ENCODE measurements at regions not wholly inside any gene's neighbourhood (a gene's known extent, or its start where the extent isn't known, plus 50 kb on each side); places are given as distances from the start of the nearest gene placed in this dataset.

DNA sequence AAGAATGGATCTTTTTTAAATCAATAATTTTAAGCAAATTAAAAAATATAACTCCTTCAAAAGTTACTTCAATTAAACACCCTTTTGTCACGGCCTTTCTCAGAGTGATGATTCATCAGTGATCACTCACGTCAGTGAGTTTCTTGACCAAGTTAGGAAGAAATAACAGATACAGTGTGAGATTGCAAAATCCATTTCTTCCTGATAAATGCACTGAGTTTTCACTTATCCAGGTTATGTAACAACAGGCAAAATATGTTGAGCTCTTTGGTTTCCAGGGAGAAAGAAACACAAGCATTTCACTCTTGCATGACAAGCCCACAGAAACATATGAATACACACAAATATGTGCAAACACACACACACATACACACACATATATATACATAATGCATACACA is 195.9 kb upstream of the CYRIA start:
- POLR2A ChIA-PET = no interaction called here
- CTCF ChIA-PET = no interaction called here

DNA sequence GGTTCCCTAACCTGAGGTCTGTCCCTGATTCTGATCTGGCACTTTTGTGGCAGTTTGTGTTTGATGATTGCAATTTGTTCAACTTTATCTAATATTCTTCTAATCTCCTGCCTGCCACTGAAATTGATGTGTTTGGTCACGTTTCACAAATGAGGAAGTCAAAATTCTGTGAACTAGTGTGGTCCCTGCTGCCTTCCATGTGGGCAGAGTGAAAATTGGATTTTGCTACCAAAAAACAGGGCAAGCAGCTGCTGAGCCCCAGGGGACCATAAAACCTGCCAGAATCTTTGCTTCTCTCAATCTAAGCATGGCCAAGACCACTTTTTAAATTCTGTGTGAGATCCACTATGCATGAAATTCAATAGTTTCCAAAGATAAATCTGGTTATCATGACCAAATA is 195.5 kb upstream of the CYRIA start:
- ChIA-PET POLR2A (no interaction called here), CTCF (no interaction called here)

DNA sequence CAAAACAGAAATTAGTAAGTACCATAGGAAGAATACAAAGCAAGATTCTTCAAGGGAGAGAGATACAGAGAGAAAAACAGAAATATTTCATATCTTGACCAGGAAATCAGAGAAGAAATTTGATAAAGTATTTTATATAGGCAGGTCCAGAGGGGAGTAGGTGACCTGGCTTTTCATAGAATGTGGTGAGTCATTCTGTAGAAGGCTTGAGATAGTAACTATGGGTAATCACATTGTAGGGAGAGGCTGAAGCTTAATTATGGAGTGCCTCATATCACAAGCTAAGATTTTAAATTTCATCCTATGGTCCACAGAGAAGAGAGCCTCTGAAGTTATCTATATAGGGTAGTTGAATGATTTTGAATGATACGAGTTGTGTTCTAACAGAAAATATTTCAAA is 195.0 kb upstream of the CYRIA start:
- POLR2A ChIA-PET = no interaction called here
- CTCF ChIA-PET = no interaction called here

GRCh38 chr2:16855183-16855582 is 189.5 kb upstream of the CYRIA start:
- CTCF ChIA-PET = no interaction called here
- POLR2A ChIA-PET = no interaction called here

GRCh38 chr2:16853088-16853487 is 187.5 kb upstream of the CYRIA start:
- POLR2A ChIA-PET = no interaction called here
- CTCF ChIA-PET = no interaction called here

DNA sequence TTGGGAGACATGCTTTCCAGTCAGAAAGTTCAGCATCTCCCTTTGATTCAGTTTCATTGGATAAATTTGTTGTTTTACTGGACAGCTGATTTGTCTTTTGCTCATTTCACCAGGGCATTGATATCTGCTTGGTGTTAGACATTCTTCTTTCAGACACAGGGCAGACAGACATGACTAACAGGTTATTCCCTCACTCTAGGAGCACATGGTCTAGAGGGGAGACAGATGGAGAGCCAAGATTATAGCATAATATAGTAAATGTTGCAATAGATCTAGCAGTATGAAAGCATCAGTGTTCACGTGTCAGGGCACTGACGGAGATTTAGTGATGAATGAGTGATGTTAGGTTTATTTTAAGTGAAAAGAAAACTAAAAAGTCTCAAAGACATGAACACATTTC is 187.0 kb upstream of the CYRIA start:
- ChIA-PET CTCF (no interaction called here), POLR2A (no interaction called here)

GRCh38 chr2:16851126-16851525 is 185.5 kb upstream of the CYRIA start:
- CTCF ChIA-PET = no interaction called here

DNA sequence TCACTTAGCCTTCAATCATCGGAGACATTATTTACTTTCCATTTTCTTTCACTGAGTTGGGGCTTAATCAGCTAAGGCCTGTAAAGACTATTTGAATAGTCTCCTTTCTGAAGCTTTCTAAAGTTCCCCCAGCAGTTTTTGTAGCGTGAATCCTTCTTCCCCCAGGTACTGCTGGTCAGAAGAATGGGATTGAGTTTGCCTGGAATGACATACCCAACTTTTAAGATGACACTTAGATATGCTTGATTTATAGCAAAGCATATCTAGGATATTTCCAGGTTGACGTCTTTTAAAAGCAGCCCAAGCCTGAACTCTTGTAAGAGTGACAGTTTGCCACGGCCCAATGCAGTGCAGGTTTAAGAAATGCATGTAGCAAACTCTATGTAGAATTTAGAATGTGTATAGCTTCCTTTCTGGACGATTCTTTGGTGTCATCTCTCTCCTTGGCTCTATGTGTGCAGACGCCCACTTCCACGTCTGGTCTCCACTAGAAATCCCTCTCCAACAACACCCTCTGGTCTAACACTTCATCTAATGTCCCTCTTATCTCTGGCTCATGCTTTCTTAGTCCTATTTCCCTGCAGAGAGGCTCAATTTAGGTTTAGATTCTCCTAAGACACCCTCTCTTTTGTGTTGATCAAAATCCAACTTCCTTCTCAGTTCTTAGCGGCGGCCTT is 175.0 kb upstream of the CYRIA start:
- POLR2A ChIA-PET = no interaction called here
- CTCF ChIA-PET = no interaction called here

More at GRCh38 chr2:16851126-16851525, 185.5 kb upstream of the CYRIA start:
- POLR2A ChIA-PET = no interaction called here

GRCh38 chr2:16832910-16833309 is 167.3 kb upstream of the CYRIA start:
- ChIA-PET CTCF (no interaction called here), POLR2A (no interaction called here)

DNA sequence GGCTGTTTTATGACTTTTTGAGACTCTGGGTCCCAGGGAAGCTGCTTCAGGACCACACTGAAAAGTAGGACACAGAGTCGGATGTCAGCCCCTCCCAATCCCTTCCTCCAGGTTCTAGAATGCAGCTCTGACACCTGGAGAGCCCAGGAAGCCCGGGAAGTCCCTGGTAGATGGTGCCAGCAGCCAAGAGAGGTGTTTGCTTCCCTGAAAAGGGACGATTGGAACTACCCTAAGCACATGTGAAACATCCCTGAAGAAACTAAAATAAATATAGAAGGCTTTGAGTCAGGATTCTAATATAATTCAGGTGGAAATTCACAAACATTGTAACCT is 163.2 kb upstream of the CYRIA start:
- ChIA-PET CTCF (no interaction called here), POLR2A (no interaction called here)

- ChIA-PET POLR2A (no interaction called here), CTCF (no interaction called here)
These were observed 162.6 kb upstream of the CYRIA start for GRCh38 chr2:16828044-16828827.

GRCh38 chr2:16824472-16824871 is 158.8 kb upstream of the CYRIA start:
- CTCF ChIA-PET = no interaction called here
- POLR2A ChIA-PET = no interaction called here

GRCh38 chr2:16821692-16822091 is 156.1 kb upstream of the CYRIA start:
- ChIA-PET POLR2A (no interaction called here), CTCF (no interaction called here)

GRCh38 chr2:16818203-16818556 is 152.5 kb upstream of the CYRIA start:
- CTCF ChIA-PET = no interaction called here
- POLR2A ChIA-PET = no interaction called here

DNA sequence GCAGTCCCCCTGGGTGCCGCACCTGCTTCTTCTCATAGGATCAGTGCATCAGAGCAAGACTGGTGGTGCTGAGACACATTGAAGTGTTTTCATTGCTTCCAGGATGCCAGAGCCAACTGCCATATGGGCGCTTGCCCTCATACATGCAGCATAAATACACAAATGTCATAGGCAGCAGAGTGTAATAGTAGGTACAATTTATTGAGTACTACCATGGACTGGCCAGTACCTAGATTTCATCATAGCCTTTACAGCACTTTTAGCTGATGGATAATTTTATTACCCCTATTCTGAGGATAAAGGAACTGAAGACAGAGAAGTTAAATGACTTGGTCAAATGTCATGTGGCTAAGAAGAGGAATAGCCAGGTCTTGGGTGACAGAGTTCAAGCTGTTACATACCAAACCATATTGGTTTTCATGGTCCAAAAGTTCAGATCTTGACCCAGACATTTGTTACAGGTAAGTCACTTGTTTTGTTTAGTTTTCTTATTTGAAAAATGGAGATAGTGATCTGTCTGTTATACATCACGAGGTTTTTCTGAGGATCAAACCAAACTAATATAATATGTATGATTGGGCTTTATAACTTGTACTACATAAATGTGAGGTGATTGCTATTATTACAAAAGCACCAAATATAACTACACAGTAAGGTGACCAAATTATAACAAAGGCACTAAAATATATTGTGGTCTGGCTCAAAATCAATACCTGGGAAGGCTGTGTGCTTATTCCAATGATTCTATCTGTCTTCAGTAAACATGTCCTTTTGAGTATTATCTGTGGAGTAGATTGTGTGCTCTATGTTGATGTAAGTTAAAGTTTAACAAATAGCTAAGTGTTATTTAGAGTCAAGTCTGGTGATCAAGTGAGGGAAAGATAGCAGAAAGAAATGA is 151.9 kb upstream of the CYRIA start:
- CTCF ChIA-PET = no interaction called here
- POLR2A ChIA-PET = no interaction called here

- ChIA-PET CTCF (no interaction called here), POLR2A (no interaction called here)
These were observed 150.9 kb upstream of the CYRIA start for GRCh38 chr2:16816522-16816921.

- ChIA-PET CTCF (no interaction called here), POLR2A (no interaction called here)
These were observed 150.4 kb upstream of the CYRIA start for GRCh38 chr2:16816016-16816415.

DNA sequence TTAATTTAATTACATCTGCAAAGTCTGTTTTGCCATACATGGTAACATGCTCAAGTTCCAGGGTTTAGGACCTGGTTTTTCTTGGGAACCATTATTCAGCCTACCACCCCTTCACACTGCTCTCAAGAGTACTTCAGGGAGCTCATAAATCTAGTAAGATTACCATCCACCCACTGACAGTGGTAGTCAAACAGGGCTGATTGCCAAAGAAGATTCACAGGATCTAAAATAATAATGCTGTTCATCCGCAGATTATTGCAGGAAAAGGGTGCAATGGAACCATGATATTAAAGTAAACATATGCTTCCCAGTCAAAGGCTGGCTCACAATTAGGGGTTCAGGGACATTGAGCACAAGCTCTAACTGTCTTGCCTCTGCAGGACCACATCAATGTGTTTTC is 148.0 kb upstream of the CYRIA start:
- ChIA-PET POLR2A (no interaction called here), CTCF (no interaction called here)

- CTCF ChIA-PET = no interaction called here
- POLR2A ChIA-PET = no interaction called here
These were observed 132.8 kb upstream of the CYRIA start for GRCh38 chr2:16798472-16798871.

DNA sequence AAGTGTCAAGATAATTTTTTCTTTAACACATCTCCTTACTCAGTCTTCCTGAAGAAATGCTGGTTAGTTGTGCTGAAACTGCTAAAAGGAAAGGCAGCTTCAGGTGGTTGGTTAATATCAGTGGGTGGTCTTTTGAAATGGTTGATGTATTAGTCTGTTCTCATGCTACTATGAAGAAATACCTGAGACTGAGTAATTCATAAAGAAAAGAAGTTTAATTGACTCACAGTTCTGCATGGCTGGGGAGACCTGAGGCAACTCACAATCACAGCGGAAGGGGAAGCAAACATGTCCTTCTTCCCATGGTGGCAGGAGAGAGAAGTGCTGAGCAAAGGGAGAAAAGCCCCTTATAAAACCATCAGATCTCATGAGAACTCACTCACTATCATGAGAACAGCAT is 125.9 kb upstream of the CYRIA start:
- ChIA-PET CTCF (no interaction called here), POLR2A (no interaction called here)

DNA sequence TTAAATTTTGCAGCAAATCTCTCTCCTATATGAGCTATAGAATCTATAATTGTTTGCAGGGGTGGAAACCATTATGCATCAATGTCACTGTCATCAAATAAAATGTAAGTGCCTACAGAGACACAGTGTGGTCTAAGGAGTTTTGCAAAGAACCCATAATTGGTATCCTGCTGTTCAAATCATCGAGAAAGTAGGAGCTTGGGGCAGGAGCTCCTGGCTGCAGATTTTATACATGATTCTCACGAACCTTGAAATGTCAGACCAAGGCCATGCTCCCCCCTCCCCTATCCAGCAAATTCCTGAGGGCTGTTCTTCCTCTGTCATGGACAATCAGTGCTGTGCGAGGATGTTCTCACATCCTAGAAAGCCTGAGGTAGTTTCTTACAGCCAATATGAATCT is 119.5 kb upstream of the CYRIA start:
- POLR2A ChIA-PET = no interaction called here
- CTCF ChIA-PET = no interaction called here

DNA sequence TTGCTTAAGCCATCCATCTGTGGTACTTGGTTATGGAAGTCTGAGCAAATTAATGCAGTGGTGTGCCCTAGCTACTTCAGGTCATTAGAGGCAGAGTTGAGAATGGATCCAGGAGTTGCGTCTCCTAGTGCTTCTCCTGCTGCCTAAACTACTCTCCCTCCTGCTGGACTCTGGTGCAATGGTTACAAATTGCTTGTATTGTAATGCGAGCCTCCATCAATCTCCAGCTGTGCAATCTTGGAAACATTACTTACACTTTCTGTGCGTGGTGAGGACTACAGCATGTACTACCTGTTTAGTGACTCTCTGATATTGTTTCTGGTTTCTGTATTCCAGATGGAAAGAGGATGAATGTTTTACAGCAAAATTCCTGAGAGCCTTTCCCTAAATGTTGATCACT is 119.0 kb upstream of the CYRIA start:
- POLR2A ChIA-PET = no interaction called here
- CTCF ChIA-PET = no interaction called here
